ENCODE measurements at regions not wholly inside any gene's neighbourhood (a gene's known extent, or its start where the extent isn't known, plus 50 kb on each side); places are given as distances from the start of the nearest gene placed in this dataset.
"Not testable (repeated sequence)": the region's sequence is repeated elsewhere in the genome, so short reads cannot be mapped to it uniquely, and the experiment has no call there.

DNA sequence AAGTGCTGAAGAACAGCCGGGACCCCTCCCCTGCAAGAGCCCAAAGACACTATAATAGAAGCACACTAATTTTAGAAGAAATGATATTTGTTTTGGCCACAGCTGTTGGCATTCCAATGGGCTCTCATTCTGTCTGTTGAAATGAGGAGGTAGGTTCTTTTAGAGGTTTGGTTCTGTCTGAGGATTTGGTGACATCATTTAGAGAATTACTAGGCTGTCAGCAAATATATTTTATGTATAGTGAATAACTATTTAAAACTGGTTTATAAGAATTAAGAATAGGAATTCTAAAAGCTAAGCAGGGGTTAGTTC lies 200.7 kb upstream of the SLC38A2 start:
- FAIRE-seq (no peak), DNase-seq (ENCODE audit: low spot score) (no peak)

- FAIRE-seq (no peak), DNase-seq (ENCODE audit: low spot score) (no peak)
These were observed 200.2 kb upstream of the SLC38A2 start for GRCh38 chr12:46572644-46573346.

DNA sequence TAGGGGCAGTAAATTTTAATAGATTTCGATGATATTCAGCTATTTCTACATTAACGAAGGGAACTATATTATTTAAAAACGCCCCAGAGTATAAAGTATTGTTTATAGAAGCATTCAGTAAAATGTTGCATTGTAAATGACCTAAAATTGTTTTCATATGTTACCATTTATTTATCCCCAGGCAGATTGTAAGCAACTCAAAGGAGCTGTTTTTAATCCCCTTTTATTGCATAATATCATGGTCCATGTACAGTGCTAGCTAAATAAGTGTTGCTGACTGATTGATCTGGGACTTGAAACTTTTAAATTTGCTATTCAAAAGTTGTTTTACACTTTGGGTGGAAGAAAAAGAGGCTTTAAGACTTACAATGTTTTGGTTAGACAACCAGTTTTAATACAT lies 199.0 kb upstream of the SLC38A2 start:
- DNase-seq (ENCODE audit: low spot score) (no peak), FAIRE-seq (no peak)

DNA sequence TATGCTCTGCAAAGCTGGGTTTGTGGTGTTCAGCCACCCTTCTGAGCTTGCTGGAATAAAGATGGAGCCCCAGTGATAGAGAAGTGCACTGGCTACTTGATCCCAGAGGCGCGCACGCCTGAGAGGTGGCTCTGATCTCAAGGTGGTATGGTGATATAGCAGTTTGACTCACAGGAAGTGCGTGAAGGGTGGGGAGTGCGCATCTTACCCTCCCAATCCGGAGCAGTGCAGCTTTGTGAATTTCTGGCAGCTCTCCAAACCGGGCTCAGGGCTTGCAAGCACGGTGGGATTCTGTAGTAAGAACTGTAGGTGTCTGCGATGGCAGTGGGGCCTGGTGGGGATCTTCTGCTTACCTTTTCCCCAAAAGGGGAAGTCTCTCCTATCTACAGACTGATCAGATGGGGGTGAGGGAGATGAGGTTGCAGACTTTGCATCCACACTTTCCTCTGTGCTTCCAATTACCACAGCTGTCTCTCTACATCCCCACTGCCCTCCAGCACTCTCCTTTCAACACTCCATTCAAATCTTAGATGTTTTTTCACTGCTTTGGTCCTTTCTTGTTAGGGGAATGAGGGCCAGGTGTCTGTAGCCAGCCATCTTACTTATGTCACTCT lies 197.4 kb upstream of the SLC38A2 start:
- DNase-seq (ENCODE audit: low spot score) (no peak), FAIRE-seq (no peak)

DNA sequence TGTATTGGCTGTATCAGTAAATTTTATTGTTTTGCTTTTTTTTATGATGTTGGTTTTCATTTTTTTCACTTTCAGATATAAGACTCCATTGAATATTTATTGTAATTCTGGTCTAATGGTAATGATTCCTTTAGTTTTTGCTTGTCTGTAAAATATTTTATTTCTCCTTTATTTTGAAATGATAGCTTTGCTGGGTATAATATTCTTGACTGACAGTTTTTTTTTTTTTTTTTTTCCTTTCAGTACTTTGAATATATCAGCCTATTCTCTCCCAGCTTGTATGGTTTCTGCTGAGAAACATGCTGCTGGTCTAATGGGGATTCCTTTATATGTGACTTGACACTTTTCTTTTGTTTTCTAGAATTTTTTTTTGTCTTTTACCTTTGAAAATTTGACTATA lies 195.1 kb upstream of the SLC38A2 start:
- FAIRE-seq = no peak
- no peak for DNase-seq (ENCODE audit: low spot score)

DNA sequence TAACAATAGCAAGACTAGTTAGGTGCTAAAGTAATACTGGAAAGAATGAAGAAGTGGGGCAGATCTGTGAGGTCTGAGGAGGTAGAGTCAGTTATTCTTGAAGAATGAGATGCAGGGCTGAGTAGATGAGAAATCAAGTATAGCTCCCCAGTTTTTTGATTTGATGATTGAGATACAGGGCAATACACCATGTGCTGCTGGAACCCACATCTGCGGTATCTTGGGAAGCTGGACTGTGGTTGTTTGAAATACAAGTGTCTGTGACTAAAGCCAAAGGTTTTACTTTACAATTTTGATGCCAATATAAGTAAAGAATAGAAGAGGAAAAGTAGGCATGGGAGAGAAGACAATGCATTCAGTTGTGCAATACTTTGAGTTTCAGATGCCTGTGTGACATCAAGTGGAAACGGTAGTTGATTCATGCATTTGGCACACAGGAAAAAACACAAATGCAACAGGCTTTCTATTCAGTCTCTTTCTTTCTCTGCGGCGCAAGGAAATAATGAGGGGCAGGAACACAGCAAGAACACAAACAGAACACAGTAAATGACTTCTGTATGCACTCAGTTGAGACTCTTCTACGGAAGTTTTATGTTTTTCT lies 190.2 kb upstream of the SLC38A2 start:
- FAIRE-seq = no peak
- peak; percentile 46 for DNase-seq (ENCODE audit: low spot score)

DNA sequence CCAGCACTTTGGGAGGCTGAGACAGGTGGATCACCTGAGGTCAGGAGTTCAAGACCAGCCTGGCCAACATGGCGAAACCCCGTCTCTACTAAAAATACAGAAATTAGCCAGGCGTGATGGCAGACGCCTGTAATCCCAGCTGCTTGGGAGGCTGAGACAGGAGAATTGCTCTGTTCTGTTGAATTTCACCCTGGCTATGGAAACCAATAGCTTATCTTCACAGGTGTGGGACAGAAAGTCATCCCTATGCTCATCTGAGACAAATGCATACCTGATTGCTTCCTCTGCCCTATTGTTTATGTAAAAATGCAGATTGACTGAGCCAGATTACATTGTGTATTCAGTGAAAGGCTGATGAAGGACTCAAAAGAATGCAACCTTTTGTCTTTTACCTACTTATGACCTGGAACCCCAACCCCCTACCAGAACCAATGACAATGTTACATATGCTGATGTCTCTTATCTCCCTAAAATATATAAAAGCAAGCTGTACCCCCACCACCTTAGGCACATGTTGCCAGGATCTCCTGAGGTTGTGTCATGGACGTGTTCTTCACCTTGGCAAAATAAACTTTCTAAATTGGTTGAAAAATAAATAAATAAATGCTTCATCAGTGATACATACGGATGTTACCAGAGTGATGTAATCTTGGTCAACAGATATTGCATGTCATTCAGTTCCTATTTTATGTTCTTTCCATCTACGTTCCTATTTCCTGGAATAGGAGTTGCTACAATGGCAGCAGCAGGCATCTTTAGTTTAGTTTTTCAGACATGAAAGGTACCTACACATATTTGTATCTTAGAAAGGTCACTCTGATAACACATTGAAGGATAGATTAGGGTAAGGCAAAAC lies 189.4 kb upstream of the SLC38A2 start:
- peak; percentile 20 for FAIRE-seq
- DNase-seq (ENCODE audit: low spot score) = not testable (repeated sequence)

DNA sequence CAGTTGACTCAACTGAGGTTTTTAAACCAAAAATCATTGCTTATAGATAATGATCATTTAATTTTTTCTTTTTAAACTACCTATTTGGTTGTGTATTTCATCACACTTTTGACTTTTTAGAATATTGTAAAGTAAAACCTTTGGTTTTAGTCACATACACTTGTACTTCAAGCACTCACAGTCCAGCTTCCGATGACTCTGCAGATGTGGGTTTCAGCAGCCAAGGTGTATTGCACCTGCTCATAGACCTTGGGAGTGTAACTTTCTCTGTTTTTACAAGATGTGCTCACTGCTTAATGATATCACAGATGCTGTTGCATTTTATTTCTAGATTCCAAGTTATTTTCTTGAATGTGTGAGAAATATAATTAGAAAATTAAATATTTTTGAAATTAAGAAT lies 188.3 kb upstream of the SLC38A2 start:
- FAIRE-seq = no peak
- no peak for DNase-seq (ENCODE audit: low spot score)

GRCh38 chr12:46560089-46560488 lies 187.5 kb upstream of the SLC38A2 start:
- FAIRE-seq (no peak), DNase-seq (ENCODE audit: low spot score) (no peak)

- FAIRE-seq (no peak), DNase-seq (ENCODE audit: low spot score) (no peak)
These were observed 186.7 kb upstream of the SLC38A2 start for GRCh38 chr12:46559311-46559710.

GRCh38 chr12:46558677-46559076 lies 186.1 kb upstream of the SLC38A2 start:
- no peak for FAIRE-seq
- no peak for DNase-seq (ENCODE audit: low spot score)

GRCh38 chr12:46557539-46558373 lies 185.2 kb upstream of the SLC38A2 start:
- DNase-seq (ENCODE audit: low spot score) (no peak), FAIRE-seq (no peak)

GRCh38 chr12:46556819-46557524 lies 184.4 kb upstream of the SLC38A2 start:
- FAIRE-seq (no peak), DNase-seq (ENCODE audit: low spot score) (no peak)

GRCh38 chr12:46556105-46556559 lies 183.6 kb upstream of the SLC38A2 start:
- DNase-seq (ENCODE audit: low spot score) (peak; percentile 47), FAIRE-seq (no peak)

- DNase-seq (ENCODE audit: low spot score) = no peak
- FAIRE-seq = no peak
These were observed 182.9 kb upstream of the SLC38A2 start for GRCh38 chr12:46555406-46555852.

DNA sequence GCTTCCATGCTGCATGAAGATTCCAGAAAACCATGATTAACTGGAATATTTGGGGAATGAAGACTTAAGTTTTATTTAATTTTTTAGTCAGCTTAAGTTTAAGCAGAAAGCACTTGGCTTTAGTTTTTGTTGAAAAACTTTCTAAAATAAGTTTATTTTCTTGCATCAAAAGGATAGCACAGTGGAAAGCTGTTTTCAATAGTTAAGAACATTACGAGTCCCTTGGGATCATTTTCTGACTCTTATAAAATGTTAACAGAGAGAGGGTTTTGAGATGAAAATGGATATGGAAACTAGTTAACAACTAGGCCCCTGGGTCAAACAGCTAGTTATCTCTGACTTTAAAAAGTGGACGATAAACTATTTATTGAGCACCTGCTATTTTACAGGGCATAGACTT lies 181.9 kb upstream of the SLC38A2 start:
- FAIRE-seq (no peak), DNase-seq (ENCODE audit: low spot score) (no peak)

GRCh38 chr12:46553911-46554310 lies 181.3 kb upstream of the SLC38A2 start:
- FAIRE-seq (no peak), DNase-seq (ENCODE audit: low spot score) (no peak)

DNA sequence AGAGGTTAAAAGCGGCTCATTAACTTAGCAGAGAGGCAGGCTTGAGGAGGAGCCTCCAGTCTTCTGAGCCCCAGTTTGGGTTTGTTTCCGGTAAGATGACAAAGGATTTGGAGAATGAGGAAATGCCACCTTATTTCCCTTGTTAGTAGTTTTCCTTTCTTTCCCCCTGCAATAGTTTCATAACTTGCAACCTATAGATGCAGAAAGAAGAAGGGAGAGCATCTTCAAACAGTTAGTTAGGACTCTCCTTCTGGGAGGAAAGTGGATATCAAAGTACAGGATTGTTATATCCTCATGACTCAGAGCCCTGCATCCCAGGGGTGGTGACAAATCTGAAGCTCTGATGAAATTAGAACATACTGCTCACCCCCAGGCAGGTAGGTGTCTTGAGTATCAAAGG lies 180.7 kb upstream of the SLC38A2 start:
- peak; percentile 53 for DNase-seq (ENCODE audit: low spot score)
- FAIRE-seq = no peak

DNA sequence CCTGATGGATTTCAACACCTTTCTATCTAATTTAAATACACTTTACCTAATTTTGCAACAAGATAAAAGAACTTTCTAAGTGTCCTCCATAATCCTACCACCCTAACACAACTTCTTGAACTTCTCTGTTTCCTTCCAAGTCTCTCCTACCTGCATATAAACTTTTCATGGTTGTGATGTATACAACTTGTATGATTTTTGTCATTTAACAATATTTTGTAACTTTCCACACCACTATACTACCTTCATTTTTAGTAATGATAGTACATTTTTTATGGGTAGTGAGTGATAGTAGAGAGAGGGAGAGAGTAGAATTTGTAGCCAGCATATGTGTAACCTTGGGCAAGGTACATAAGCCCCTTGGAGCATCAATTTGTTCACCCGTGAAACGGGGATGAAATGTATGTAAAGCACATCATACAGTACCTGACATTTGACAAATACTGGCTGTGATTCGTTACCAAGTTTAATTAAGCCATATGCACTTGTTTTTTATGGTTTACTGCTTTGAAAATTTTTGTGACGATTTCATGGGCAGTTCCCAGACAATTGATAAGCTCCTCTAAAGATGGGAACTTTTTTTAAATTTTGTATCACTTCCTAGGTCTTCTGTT lies 177.8 kb upstream of the SLC38A2 start:
- no peak for FAIRE-seq
- DNase-seq (ENCODE audit: low spot score) = no peak

Measured in urothelium cell line (cell line).